Mesenchymal stem cell (in vitro differentiated cells and primary cell): ENCODE measurements at regions not wholly inside any gene's neighbourhood (a gene's known extent, or its start where the extent isn't known, plus 50 kb on each side); places are given as distances from the start of the nearest gene placed in this dataset.

Experiments
- DNase-seq: peaks from one replicate; pipeline ENCODE4 v3.0.0-alpha.2; 2013
- H2AFZ ChIP-seq: one replicate; pipeline ENCODE4 v1.6.1; 2013; ENCODE audit warnings: low read depth, mild to moderate bottlenecking, control low read depth, inconsistent platforms, low read length, moderate library complexity
- H2AK5ac ChIP-seq: 2 replicates; pipeline ENCODE4 v1.6.1; 2013; ENCODE audit warnings: low read length, moderate library complexity, mild to moderate bottlenecking, inconsistent platforms; ENCODE audit not compliant: severe bottlenecking
- H2BK120ac ChIP-seq: one replicate; pipeline ENCODE4 v1.6.1; 2013; ENCODE audit warnings: low read depth, mild to moderate bottlenecking, inconsistent platforms, low read length, moderate library complexity
- H2BK12ac ChIP-seq, 2 experiments: one replicate each; pipeline ENCODE4 v1.6.1; 2013; ENCODE audit warnings: inconsistent platforms in 2 of 2, low read length in 2 of 2, mild to moderate bottlenecking in 2 of 2, moderate library complexity in 2 of 2, control low read depth in 1 of 2
- H2BK15ac ChIP-seq: one replicate; pipeline ENCODE4 v1.6.1; 2013; ENCODE audit warnings: mild to moderate bottlenecking, low read depth, inconsistent platforms; ENCODE audit not compliant: poor library complexity, severe bottlenecking
- H2BK5ac ChIP-seq: 2 replicates; pipeline ENCODE4 v1.6.1; 2013; ENCODE audit warnings: low read depth, mild to moderate bottlenecking, low read length, control low read depth, inconsistent platforms; ENCODE audit not compliant: poor library complexity, severe bottlenecking
- H3K14ac ChIP-seq, 2 experiments: one replicate each; pipeline ENCODE4 v1.6.1; 2013; ENCODE audit warnings: inconsistent platforms in 2 of 2, low read length in 2 of 2, control low read depth in 1 of 2, mild to moderate bottlenecking in 1 of 2, moderate library complexity in 1 of 2
- H3K18ac ChIP-seq, 2 experiments: one replicate each; pipeline ENCODE4 v1.6.1; 2013; ENCODE audit warnings: inconsistent platforms in 2 of 2, low read length in 2 of 2, control low read depth in 1 of 2, low read depth in 1 of 2, mild to moderate bottlenecking in 1 of 2
- H3K23ac ChIP-seq, 2 experiments: one replicate each; pipeline ENCODE4 v1.6.1; 2013; ENCODE audit warnings: inconsistent platforms in 2 of 2, low read length in 2 of 2, mild to moderate bottlenecking in 2 of 2, moderate library complexity in 2 of 2, control low read depth in 1 of 2
- H3K27ac ChIP-seq: 2 replicates; pipeline ENCODE4 v1.5.1; 2013; ENCODE audit warnings: mild to moderate bottlenecking, moderate library complexity, low read length, control low read depth, inconsistent platforms; ENCODE audit not compliant: poor library complexity, severe bottlenecking
- H3K27me3 ChIP-seq, 2 experiments: 2 replicates each; pipeline versions ENCODE4 v1.6.1 to v1.7.0; 2013; ENCODE audit warnings: low read length in 2 of 2, mild to moderate bottlenecking in 2 of 2, moderate library complexity in 2 of 2, control low read depth in 1 of 2, inconsistent platforms in 1 of 2; ENCODE audit not compliant: control insufficient read depth in 1 of 2, insufficient read depth in 1 of 2
- H3K36me3 ChIP-seq, 2 experiments: 2 replicates each; pipeline versions ENCODE4 v1.6.1 to v1.7.0; 2013; ENCODE audit warnings: low read length in 2 of 2, control low read depth in 1 of 2, inconsistent platforms in 1 of 2, low read depth in 1 of 2, mild to moderate bottlenecking in 1 of 2; ENCODE audit not compliant: insufficient read depth in 2 of 2, control insufficient read depth in 1 of 2
- H3K4ac ChIP-seq, 2 experiments: one replicate each; pipeline ENCODE4 v1.6.1; 2013; ENCODE audit warnings: inconsistent platforms in 2 of 2, low read length in 2 of 2, mild to moderate bottlenecking in 2 of 2, moderate library complexity in 2 of 2, control low read depth in 1 of 2, low read depth in 1 of 2
- H3K4me1 ChIP-seq: 2 replicates; pipeline ENCODE4 v1.6.1; 2013; ENCODE audit warnings: low read depth, low read length, control low read depth; ENCODE audit not compliant: control insufficient read depth, insufficient read depth
- H3K4me2 ChIP-seq: 2 replicates; pipeline ENCODE4 v1.6.1; 2013; ENCODE audit warnings: low read length, mild to moderate bottlenecking, inconsistent platforms; ENCODE audit not compliant: poor library complexity, severe bottlenecking
- H3K4me3 ChIP-seq, 2 experiments: 2 replicates each; pipeline versions ENCODE4 v1.5.1 to v1.7.0; 2013; ENCODE audit warnings: low read length in 2 of 2, mild to moderate bottlenecking in 2 of 2, control low read depth in 1 of 2, low read depth in 1 of 2; ENCODE audit not compliant: insufficient read depth in 1 of 2
- H3K79me1 ChIP-seq: replicated peaks from 2 replicates; pipeline ENCODE4 v1.6.1; 2013; ENCODE audit warnings: mild to moderate bottlenecking, control low read depth, low read length, inconsistent platforms; ENCODE audit not compliant: poor library complexity, severe bottlenecking
- H3K9ac ChIP-seq: 2 replicates; pipeline ENCODE4 v1.7.0; 2013; ENCODE audit warnings: mild to moderate bottlenecking, low read length, moderate library complexity
- H3K9me3 ChIP-seq: 2 replicates; pipeline ENCODE4 v1.7.0; 2013; ENCODE audit warnings: mild to moderate bottlenecking, low read length; ENCODE audit not compliant: control insufficient read depth
- H4K8ac ChIP-seq: one replicate; pipeline ENCODE4 v1.6.1; 2013; ENCODE audit warnings: inconsistent platforms, mild to moderate bottlenecking, low read length, moderate library complexity
- H4K91ac ChIP-seq: one replicate; pipeline ENCODE4 v1.6.1; 2013; ENCODE audit warnings: mild to moderate bottlenecking, low read length, inconsistent platforms
- WGBS: methylation state at CpG from one replicate; pipeline ENCODE4 v1.1.7; 2013; ENCODE audit warnings: mixed read lengths; 5-methylcytosine and 5-hydroxymethylcytosine counted together

GRCh38 chr2:217740178-217740577 is 262.6 kb downstream of the TNS1 start:
- H4K8ac ChIP-seq: no peak overlapping the region
- H3K14ac ChIP-seq: no peak overlapping the region
- no peak overlapping the region for H2BK120ac ChIP-seq
- no peak overlapping the region for H2AK5ac ChIP-seq
- H3K9ac ChIP-seq: no peak overlapping the region
- no peaks in the 10 kb centered on the region for H3K9me3 ChIP-seq
- peaks cover 0 to 6% of the 10 kb centered on the region in 2 experiments for H3K27me3 ChIP-seq
- H3K4me2 ChIP-seq: no peak overlapping the region
- H3K23ac ChIP-seq: no peak overlapping the region
- no peak for DNase-seq
- no peak overlapping the region for H3K18ac ChIP-seq
- no peaks in the 10 kb centered on the region for H3K79me1 ChIP-seq
- no peak overlapping the region for H2BK12ac ChIP-seq
- H3K4me3 ChIP-seq: no peak overlapping the region
- peaks cover 5% of the 10 kb centered on the region for H3K4me1 ChIP-seq
- no peak overlapping the region for H3K4ac ChIP-seq
- no peak overlapping the region for H4K91ac ChIP-seq
- WGBS: 85% methylated on average over 4 of the region's 4 CpGs
- no peak overlapping the region for H2AFZ ChIP-seq
- H3K27ac ChIP-seq: no peak overlapping the region
- no peak overlapping the region for H2BK5ac ChIP-seq
- H3K36me3 ChIP-seq: peaks cover 0 to 2% of the 10 kb centered on the region in 2 experiments
- no peak overlapping the region for H2BK15ac ChIP-seq

DNA sequence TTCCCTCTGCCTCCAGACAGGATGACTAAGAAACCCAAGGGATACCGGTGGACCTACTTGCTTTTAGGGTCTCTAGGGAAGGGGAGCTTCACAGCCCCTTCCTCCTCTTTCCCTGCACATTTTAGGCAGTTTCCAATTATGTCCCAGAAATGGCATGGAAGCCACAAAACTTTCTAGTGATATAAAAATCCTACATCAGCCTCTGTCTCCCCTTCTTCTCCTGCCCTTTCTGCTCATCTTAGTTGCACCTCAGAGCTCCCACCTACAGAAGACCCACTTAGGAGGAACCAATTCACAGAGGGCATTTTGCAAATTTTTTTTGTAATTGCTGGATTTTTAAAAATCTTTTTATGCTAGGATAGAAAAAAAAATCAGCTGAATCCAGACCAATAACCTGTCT is 263.1 kb downstream of the TNS1 start:
- Histone ChIP-seq H3K79me1 (no peaks in the 10 kb centered on the region), H3K9me3 (no peaks in the 10 kb centered on the region), H3K23ac (no peak overlapping the region), H2BK5ac (no peak overlapping the region), H2AFZ (no peak overlapping the region), H2BK120ac (no peak overlapping the region), H3K4me3 (no peak overlapping the region), H2BK15ac (no peak overlapping the region), H3K27me3 (peaks cover 0 to 6% of the 10 kb centered on the region in 2 experiments), H3K27ac (no peak overlapping the region), H3K4me2 (no peak overlapping the region), H2AK5ac (no peak overlapping the region), H4K8ac (no peak overlapping the region), H3K18ac (no peak overlapping the region), H3K14ac (no peak overlapping the region), H3K36me3 (peaks cover 0 to 2% of the 10 kb centered on the region in 2 experiments), H3K4ac (no peak overlapping the region), H3K4me1 (peaks cover 5% of the 10 kb centered on the region), H4K91ac (no peak overlapping the region), H2BK12ac (no peak overlapping the region), H3K9ac (no peak overlapping the region)
- WGBS: 94% methylated on average over 1 of the region's 1 CpG
- no peak for DNase-seq

- no peak overlapping the region for H4K8ac ChIP-seq
- no peak overlapping the region for H4K91ac ChIP-seq
- H3K27me3 ChIP-seq: peaks cover 0 to 6% of the 10 kb centered on the region in 2 experiments
- H3K18ac ChIP-seq: no peak overlapping the region
- H2BK15ac ChIP-seq: no peak overlapping the region
- H3K79me1 ChIP-seq: no peaks in the 10 kb centered on the region
- no peak overlapping the region for H3K23ac ChIP-seq
- no peak for DNase-seq
- H3K9me3 ChIP-seq: no peaks in the 10 kb centered on the region
- H2BK12ac ChIP-seq: no peak overlapping the region
- H3K4ac ChIP-seq: no peak overlapping the region
- H3K4me3 ChIP-seq: no peak overlapping the region
- 88% methylated on average over 3 of the region's 3 CpGs for WGBS
- peaks cover 5% of the 10 kb centered on the region for H3K4me1 ChIP-seq
- H2BK120ac ChIP-seq: no peak overlapping the region
- H3K9ac ChIP-seq: no peak overlapping the region
- H3K14ac ChIP-seq: no peak overlapping the region
- no peak overlapping the region for H3K27ac ChIP-seq
- no peak overlapping the region for H2AK5ac ChIP-seq
- H2AFZ ChIP-seq: no peak overlapping the region
- no peak overlapping the region for H3K4me2 ChIP-seq
- H2BK5ac ChIP-seq: no peak overlapping the region
- peaks cover 0 to 2% of the 10 kb centered on the region in 2 experiments for H3K36me3 ChIP-seq
Measured at GRCh38 chr2:217738061-217738460, 264.7 kb downstream of the TNS1 start.

DNA sequence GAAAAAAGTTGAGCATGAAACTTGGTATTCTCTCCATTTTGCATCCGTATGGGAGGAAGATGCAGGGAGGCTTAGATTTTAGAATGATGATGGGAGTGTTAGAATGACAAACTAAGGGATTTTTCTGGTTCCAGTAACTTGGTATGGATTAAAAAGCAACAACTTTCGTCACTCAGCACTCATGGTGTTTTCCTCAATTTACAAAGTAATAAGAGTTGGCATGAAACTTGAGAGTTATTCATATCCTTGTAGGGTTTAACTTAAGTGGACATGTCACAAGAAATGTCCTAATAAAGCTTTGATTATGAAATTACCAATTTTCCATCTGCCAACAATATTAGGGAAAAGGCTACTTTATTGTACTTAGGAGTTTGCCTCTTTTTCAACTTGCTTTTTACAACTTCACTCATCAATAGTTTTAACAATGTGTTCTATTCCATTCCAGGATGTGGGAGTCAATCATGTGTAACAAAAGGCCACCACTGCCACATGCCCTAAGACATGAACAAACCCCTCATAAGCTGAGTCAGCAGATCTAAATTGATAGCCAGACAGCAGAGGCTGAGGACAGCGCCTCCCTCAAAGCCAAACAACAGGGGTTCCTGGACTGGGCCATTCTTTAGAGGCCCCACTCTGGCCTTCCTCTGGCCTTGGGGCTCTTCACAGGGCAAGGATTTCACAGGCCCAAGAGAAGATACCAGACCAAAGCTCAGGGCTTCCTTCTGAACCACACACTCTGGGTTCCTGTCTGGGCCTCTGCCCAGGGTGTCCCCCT is 265.8 kb downstream of the TNS1 start:
- H2BK120ac ChIP-seq: no peak overlapping the region
- no peak overlapping the region for H2BK12ac ChIP-seq
- peak; percentile 23 for DNase-seq
- H3K4me3 ChIP-seq: no peak overlapping the region
- H4K8ac ChIP-seq: no peak overlapping the region
- no peak overlapping the region for H3K23ac ChIP-seq
- peak overlapping the region in 1 of 2 experiments; percentile 92 for H3K14ac ChIP-seq
- H3K9me3 ChIP-seq: no peaks in the 10 kb centered on the region
- no peak overlapping the region for H2BK5ac ChIP-seq
- no peak overlapping the region for H3K4me2 ChIP-seq
- 64% methylated on average over 2 of the region's 3 CpGs for WGBS
- H3K79me1 ChIP-seq: no peaks in the 10 kb centered on the region
- no peak overlapping the region for H3K9ac ChIP-seq
- H2AK5ac ChIP-seq: no peak overlapping the region
- peak overlapping the region; percentile 1 for H2AFZ ChIP-seq
- H3K4ac ChIP-seq: no peak overlapping the region
- no peak overlapping the region for H4K91ac ChIP-seq
- peaks cover 0 to 2% of the 10 kb centered on the region in 2 experiments for H3K36me3 ChIP-seq
- peaks cover 5% of the 10 kb centered on the region for H3K4me1 ChIP-seq
- H3K27ac ChIP-seq: no peak overlapping the region
- H3K18ac ChIP-seq: no peak overlapping the region
- H2BK15ac ChIP-seq: no peak overlapping the region
- H3K27me3 ChIP-seq: peaks cover 0 to 6% of the 10 kb centered on the region in 2 experiments
